HT-29 (cell line): ENCODE measurements at regions not wholly inside any gene's neighbourhood (a gene's known extent, or its start where the extent isn't known, plus 50 kb on each side); places are given as distances from the start of the nearest gene placed in this dataset.

Experiments used
- DNase-seq: peaks from one replicate; pipeline ENCODE4 v3.0.0-alpha.2; 2015; ENCODE audit warnings: low spot score

DNA sequence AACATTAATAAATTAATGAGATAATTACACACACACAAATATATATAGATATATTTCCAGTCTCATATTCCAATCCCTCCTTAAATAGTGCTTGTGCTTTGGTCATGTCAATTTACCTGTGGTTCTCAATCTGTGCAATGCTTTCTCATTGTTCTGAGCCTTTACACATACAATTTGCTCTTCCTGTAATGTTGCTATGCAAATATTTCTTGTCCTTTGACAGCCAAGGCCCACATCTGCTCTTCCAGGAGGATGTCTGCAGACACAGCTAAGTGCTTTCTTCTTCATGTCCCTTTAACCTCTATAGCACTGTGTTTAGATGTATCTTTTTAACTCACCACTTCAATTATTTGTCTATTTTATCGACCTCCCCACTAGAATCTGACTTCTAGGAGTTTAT, 67.3 kb upstream of the RAPGEF2 start:
- no peak for DNase-seq

DNA sequence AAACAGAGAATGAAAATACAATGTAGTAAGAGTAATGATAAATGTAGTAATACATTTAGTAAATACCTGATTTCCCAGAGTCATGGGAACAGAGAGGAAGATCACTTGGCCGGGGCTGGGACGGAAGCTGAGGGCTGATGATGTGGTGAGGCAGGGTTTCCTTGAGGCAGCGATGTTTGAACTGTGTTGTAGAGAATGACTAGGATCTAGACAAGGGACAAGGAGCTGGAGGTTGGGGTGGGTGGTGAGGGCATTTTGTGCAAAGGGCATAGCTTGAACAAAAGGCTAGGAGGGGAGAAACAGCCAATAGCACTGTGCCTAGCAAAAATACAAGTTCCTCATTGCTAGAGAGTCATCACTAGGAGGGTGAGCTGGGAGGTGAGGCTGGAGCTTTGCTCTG, 64.3 kb upstream of the RAPGEF2 start:
- no peak for DNase-seq

DNA sequence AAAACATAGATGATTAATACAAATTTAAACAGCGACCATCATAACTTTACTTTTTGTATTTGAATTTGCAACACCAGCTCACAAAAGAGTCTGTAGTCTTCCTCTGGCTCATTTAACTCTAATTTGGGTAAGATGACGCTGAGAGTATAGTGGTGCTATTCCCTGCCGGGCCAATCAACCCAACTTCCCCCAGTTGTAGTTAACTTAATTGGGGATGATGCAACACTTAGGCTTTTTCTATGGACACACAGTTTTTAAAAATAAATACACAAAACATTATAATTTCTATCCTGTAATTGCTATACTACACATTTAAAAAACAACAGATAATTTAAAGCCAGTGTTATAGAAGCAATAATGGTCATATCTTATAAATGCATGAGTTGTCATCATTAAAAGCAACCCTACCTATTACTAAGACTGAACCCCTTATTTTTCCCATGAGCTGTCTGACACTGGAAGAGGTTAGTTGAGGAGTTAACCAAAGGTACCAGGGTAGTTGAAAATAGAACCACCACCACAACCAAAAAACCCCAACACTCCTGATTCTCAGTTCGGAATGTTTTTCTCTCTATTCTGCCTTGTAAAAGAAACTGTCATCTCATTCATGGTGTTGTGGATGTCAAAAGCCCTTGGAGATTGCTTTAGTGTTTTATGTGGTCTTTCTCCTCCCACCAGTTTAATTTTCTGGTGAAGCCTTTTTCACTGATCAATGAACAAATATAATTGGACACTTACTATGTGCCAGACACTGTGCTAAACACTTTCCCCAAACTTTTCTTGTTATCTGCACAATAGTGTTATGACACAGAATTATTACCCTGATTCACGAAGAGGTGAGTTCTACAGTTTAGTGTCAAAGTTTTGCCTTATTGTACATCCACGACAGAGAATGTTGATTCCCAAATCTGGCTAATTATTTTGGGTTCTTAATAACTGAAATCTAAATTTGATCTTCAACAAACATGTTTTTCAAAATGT, 61.5 kb upstream of the RAPGEF2 start:
- no peak for DNase-seq

DNA sequence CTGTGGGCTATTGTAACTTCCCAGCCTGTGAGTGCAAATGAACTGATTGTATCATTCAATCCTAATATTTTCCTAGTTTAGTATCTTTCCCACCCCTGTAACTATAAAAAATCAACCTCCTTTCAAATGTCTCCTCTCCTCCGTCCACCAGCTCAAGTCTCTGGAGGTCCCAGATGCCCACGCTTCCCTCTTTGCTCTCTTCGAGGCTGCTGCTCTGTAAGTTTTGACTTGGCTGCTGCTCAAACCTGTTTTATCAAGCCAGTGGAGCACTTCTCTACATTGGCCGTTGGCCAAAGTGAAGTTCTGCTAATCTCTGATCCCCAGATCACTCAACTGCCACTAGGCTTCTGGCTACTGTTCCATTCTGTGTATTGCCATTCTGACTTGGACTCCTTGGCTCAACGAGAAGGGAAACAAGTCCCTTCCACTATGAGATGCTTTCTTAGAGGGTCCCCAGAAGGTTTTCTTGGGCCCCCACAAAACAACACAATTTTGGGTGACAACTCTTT, 60.7 kb upstream of the RAPGEF2 start:
- no peak for DNase-seq

DNA sequence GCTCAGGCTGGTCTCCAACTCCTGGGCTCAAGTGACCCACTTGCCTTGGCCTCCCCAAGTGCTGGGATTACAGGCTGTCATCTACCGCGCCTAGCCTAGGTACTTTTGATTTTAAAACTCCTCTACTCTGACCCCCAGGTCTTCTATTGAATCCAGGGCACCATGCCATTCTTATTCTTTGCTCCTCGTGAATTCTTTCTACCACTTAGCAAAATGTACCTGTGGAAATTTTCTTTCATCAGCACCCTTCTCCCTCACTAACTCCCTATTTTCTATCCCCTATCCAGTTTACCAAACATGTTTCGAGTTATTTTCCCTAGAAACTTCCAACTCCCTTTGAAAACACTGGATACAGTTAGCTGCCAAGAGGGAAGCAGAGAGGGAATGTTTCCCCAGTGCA, 60.0 kb upstream of the RAPGEF2 start:
- DNase-seq, result no peak

DNA sequence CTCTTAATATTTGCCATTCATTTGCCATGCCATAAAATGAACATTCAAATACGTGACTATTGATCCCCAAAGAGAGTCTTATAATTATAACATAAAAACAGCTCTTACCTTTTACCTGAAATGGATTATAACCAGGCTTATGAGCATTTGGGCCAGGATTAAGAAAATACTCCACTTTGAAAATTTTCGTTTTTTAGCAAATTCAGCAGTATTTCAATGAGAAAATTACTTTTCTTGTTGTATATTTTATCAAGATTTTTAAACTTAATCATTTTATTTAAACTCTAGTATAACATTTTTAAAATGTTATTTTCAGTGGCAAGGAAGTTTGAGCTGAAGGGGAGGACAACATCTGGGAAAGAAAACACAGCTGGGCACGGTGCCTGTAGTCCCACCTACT, 59.0 kb upstream of the RAPGEF2 start:
- DNase-seq, result no peak

DNA sequence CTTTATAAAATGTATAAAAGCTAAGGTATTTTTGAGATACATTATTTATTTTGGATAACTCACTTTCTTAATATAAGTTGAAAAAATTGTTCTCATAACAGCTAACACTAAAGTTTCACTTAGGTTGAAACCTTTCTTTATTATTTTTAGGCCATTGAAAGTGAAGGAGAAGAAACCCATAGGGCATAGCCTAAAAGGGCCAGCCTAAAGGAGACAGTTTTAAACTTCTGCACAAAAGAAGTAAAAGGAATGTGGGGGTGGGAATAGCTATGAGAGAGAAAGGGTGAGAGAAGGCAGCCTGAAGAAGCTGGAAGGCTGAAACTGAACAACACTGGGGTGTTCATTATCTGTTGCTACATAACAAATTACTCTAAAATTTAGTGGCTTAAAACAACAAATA, 57.6 kb upstream of the RAPGEF2 start:
- DNase-seq, result no peak

DNA sequence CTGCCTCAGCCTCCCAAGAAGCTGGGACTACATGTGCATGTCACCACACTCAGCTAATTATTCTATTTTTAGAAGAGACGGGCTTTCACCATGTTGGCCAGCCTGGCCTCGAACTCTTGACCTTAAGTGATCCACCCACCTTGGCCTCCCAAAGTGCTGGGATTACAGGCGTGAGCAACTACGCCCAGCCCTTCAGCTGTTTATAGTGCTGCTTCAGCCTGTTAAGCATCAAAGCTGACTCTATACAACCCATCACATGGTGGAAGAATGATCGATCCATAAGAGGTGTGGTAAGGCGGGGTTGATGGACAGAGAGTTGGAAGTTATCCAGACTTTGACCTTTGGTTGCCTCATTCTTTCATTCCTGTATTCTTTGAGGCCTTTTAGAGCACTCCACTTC, 56.2 kb upstream of the RAPGEF2 start:
- no peak for DNase-seq

DNA sequence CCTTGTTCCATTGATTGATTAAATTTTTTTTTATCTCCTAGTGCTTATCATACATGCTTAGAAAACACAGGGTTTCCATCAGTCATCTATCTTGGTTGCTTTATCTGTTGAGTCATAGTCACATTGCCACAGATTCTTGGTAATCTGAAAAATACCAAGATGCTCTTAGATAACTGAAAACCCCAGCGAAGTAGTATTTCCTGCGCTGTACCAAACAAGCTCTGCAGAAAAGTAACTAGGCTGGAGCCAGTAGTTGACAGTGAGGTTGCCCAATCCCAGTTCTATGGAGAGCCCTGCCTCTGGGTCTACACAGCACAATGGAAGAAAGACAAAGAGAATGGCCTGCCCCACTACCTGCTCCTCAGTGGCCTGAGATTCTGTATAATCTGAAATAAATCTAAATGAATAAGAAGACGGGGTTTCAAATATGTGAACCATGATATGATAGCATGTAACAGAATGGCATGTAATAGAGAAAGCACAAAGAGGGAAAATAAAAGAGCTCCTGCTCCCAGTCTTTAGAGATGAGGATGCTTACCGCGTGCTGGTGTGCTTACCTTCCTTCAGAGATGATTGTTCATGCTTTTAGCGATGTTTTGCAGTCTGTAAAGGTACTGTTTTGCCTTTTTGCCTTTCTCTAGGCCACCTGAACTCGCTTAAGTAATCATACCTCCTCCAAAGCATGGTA, 55.3 kb upstream of the RAPGEF2 start:
- no peak for DNase-seq

DNA sequence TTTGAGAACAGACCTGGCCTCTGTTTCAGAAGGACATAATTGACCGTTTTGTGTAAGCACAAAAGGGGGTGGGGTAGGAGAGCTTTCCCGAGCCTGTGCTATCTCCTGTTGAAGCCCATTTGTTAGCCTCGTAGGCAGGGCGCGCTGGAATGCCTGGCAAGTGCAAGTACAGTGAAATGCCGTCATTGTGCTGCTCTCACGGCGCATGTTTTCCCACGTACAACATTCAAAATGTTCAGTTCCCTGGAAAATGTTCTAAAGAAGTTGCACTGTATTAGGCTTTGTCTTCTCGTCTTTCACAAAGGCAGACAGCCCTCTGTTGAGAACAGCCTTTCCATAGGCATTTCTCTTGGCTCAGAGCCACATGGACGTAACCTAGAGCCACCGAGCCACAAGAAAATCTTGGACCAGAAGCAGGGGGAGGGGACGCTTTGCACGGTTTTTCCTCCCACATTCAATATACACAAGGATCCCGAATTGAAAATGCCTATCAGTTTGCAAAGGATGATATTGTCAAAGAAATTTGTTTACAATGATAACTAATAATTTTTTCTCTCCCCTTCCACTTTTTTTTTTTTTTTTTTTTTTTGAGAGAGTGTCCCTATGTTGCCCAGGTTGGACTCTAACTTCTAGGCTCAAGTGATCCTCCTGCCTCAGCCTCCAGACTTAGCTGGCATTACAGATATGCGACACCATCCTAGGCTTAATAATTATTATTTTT, 54.6 kb upstream of the RAPGEF2 start:
- DNase-seq, result peak; percentile 66

DNA sequence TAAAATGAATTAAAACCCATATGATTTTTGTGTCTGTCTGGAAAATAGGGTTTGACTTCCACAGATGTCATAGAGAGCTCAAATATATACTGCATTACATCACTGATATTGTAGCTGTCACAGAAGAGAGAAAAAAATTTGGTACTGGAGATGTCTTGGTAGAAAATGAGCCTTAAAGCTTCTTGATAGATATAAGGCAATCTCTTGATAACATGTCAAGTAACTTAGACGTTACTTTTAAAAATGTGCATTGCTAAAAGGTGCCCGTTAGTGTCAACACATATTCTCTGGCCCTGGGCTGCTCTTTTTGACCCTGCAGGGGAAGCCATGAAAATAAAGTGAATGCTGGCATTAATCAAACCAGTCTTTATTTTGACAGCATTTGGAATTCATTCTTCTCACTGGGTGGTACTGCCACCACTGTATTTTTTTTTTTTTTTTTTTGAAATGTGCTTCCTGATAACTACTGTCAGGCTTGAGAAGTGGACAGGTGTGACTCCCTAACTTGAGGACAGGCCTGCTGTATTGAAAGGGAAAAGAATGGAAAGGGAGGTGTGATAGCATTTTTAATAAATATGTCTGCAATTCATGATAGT, 53.0 kb upstream of the RAPGEF2 start:
- DNase-seq, result no peak

DNA sequence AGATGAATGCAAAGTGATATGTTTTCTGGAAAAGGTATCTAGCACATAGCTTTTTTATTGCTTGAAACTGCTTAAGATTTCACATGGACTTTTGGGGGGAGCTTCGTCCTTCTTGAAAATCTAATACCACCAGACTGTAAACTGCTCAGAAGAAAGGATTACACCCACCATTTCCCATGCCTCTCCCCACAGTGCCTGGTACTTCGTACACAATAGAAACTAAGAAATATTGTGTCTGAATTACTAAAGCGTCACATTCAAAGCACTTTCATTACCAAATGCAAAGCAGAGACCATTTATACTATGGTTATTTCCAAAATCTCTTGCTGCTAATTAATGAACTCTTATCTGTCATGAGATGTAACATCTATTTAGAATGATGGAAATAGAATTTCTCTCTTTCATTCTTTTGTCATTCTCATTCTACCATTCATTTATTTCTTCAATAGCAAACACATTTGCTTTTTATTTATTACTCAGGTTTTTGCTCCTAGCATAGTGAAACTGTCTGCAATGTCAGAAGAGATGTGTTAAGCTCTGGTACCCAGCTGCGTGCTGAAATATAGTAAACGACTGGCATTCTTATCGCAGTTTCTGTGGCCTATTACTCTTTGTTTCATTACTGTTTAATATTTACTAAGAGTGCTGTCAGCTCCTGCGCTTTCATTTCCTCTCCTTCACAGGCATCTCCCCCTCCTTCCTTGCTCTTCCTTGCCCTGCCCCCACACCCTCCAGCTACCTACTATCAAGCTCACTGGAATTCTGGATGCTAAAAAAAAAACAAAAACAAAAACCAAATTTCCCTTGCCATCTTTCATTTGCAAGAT, 51.4 kb upstream of the RAPGEF2 start:
- no peak for DNase-seq

DNA sequence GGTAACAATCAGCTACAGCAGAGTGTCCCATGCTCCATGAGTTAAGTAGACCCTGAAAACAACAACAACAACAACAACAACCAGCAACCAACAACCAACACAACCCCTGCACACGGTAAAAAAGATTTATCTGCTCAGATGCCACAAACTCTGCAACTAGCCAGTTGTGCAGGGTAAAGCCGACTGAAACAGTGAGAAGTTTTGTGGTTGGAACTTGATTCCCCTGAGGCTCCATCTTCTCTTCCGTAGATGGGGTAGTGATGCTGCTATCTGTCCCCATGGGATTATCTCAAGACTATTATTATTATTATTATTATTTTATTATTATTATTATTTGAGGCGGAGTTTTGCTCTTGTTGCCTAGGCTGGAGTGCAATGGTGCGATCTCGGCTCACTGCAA, 50.6 kb upstream of the RAPGEF2 start:
- no peak for DNase-seq
